ENCODE measurements at regions not wholly inside any gene's neighbourhood (a gene's known extent, or its start where the extent isn't known, plus 50 kb on each side); places are given as distances from the start of the nearest gene placed in this dataset.

DNA sequence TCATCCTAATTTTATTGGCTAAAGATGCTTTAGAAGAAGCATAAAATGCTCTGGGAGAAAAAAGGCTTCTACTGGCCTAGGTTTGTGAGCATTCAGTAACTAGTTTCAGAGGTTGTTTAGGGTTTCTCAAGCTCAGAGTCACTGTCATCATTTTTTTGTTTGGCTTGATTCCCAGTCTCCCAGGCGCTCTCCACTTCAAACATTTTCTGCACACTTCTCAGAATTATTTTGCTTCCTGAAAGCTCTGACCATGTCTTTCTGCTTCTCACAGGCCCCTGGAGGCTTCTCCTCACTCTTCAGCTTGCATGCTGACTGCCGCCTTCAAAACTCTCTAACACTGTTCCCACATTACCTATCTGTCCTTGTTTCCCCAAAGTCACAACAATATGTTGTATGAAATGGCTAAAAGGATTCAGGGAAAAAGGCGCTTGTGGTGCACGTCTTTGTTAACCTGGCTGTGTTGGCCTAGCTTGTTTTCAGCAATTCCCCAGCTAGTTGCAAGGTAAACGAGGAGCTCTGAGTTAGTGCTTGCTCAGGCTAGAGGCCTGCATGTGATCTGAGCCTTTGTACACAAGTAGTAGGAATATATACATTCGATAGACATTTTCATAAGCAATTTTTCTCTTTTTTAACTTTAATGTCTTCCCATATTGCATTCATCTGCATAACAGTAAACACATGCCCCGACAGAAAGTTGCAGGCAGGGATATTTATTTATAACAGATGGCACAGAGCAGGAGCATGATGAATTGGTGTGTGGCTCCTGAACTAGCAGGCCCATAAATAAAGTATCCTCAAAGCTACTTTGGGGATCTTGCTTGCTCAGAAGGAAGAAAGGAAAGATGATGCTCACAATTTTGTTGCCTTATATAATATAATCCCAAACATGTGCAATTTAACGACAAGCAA lies 129.2 kb upstream of the DPH6 start (continued):
- TF ChIP-seq MYC (IDR thresholded peaks at IDR 0.05; ENCODE audit: low read depth, low read length), result no peak
- no peak for TF ChIP-seq MYC (CRISPR knock-in tag; IDR thresholded peaks at IDR 0.05; ENCODE audit: borderline replicate concordance, low read depth)
- 0 out of 2 replicates have a peak, but pooled peaks have one; percentile 16 for TF ChIP-seq ZNF316 (IDR thresholded peaks at IDR 0.05)
- no peak for TF ChIP-seq DDX20 (tag; IDR thresholded peaks at IDR 0.05; ENCODE audit: low read depth)
- no peak for TF ChIP-seq ETV1 (tag; conservative IDR thresholded peaks at IDR 0.05; ENCODE audit: low read depth)
- TF ChIP-seq, protein P1, sequence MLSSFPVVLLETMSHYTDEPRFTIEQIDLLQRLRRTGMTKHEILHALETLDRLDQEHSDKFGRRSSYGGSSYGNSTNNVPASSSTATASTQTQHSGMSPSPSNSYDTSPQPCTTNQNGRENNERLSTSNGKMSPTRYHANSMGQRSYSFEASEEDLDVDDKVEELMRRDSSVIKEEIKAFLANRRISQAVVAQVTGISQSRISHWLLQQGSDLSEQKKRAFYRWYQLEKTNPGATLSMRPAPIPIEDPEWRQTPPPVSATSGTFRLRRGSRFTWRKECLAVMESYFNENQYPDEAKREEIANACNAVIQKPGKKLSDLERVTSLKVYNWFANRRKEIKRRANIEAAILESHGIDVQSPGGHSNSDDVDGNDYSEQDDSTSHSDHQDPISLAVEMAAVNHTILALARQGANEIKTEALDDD (IDR thresholded peaks at IDR 0.05), result peak; percentile 60; the same call in 1 of the 2 replicates
- TF ChIP-seq NONO (IDR thresholded peaks at IDR 0.05; ENCODE audit: low read depth in 2 of 2, low read length in 1 of 2), result no peak
- TF ChIP-seq, protein P2, sequence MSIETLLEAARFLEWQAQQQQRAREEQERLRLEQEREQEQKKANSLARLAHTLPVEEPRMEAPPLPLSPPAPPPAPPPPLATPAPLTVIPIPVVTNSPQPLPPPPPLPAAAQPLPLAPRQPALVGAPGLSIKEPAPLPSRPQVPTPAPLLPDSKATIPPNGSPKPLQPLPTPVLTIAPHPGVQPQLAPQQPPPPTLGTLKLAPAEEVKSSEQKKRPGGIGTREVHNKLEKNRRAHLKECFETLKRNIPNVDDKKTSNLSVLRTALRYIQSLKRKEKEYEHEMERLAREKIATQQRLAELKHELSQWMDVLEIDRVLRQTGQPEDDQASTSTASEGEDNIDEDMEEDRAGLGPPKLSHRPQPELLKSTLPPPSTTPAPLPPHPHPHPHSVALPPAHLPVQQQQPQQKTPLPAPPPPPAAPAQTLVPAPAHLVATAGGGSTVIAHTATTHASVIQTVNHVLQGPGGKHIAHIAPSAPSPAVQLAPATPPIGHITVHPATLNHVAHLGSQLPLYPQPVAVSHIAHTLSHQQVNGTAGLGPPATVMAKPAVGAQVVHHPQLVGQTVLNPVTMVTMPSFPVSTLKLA (conservative IDR thresholded peaks at IDR 0.05), result 0 out of 4 replicates have a peak, but pooled peaks of 1 of the 2 experiments have one; percentile 19
- TF ChIP-seq, protein P3, sequence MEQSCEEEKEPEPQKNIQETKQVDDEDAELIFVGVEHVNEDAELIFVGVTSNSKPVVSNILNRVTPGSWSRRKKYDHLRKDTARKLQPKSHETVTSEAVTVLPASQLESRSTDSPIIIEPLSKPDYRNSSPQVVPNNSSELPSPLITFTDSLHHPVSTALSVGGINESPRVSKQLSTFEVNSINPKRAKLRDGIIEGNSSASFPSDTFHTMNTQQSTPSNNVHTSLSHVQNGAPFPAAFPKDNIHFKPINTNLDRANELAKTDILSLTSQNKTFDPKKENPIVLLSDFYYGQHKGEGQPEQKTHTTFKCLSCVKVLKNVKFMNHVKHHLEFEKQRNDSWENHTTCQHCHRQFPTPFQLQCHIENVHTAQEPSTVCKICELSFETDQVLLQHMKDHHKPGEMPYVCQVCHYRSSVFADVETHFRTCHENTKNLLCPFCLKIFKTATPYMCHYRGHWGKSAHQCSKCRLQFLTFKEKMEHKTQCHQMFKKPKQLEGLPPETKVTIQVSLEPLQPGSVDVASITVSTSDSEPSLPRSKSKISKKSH (CRISPR knock-in tag; IDR thresholded peaks at IDR 0.05), result no peak
- no peak for TF ChIP-seq KDM4B (IDR thresholded peaks at IDR 0.05; ENCODE audit: borderline replicate concordance in 2 of 2, low read depth in 1 of 2)
- TF ChIP-seq, protein P4, sequence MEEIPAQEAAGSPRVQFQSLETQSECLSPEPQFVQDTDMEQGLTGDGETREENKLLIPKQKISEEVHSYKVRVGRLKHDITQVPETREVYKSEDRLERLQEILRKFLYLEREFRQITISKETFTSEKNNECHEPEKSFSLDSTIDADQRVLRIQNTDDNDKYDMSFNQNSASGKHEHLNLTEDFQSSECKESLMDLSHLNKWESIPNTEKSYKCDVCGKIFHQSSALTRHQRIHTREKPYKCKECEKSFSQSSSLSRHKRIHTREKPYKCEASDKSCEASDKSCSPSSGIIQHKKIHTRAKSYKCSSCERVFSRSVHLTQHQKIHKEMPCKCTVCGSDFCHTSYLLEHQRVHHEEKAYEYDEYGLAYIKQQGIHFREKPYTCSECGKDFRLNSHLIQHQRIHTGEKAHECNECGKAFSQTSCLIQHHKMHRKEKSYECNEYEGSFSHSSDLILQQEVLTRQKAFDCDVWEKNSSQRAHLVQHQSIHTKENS (CRISPR knock-in tag; IDR thresholded peaks at IDR 0.05), result no peak
- no peak for TF ChIP-seq NR4A1 (CRISPR knock-in tag; IDR thresholded peaks at IDR 0.05)
- peak; percentile 27; the same call in 1 of the 2 replicates for TF ChIP-seq NR4A1 (tag; IDR thresholded peaks at IDR 0.05)
- no peak for TF ChIP-seq ELF1 (tag; IDR thresholded peaks at IDR 0.05)
- TF ChIP-seq RUNX1 (IDR thresholded peaks at IDR 0.05; ENCODE audit: low read depth), result no peak
- no peak for TF ChIP-seq GATAD2B (IDR thresholded peaks at IDR 0.05; ENCODE audit: borderline replicate concordance)
- TF ChIP-seq L3MBTL2 (IDR thresholded peaks at IDR 0.05), result peak; percentile 34; the same call in 1 of the 2 replicates
- TF ChIP-seq, protein P5, sequence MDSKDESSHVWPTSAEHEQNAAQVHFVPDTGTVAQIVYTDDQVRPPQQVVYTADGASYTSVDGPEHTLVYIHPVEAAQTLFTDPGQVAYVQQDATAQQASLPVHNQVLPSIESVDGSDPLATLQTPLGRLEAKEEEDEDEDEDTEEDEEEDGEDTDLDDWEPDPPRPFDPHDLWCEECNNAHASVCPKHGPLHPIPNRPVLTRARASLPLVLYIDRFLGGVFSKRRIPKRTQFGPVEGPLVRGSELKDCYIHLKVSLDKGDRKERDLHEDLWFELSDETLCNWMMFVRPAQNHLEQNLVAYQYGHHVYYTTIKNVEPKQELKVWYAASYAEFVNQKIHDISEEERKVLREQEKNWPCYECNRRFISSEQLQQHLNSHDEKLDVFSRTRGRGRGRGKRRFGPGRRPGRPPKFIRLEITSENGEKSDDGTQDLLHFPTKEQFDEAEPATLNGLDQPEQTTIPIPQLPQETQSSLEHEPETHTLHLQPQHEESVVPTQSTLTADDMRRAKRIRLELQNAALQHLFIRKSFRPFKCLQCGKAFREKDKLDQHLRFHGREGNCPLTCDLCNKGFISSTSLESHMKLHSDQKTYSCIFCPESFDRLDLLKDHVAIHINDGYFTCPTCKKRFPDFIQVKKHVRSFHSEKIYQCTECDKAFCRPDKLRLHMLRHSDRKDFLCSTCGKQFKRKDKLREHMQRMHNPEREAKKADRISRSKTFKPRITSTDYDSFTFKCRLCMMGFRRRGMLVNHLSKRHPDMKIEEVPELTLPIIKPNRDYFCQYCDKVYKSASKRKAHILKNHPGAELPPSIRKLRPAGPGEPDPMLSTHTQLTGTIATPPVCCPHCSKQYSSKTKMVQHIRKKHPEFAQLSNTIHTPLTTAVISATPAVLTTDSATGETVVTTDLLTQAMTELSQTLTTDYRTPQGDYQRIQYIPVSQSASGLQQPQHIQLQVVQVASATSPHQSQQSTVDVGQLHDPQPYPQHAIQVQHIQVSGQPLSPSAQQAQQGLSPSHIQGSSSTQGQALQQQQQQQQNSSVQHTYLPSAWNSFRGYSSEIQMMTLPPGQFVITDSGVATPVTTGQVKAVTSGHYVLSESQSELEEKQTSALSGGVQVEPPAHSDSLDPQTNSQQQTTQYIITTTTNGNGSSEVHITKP (IDR thresholded peaks at IDR 0.05; ENCODE audit: partially characterized antibody), result no peak
